Glomerular endothelial cell (primary cell): ENCODE measurements at regions not wholly inside any gene's neighbourhood (a gene's known extent, or its start where the extent isn't known, plus 50 kb on each side); places are given as distances from the start of the nearest gene placed in this dataset.
"Not testable (repeated sequence)": the region's sequence is repeated elsewhere in the genome, so short reads cannot be mapped to it uniquely, and the experiment has no call there.

Experiments used
- DNase-seq: peaks from one replicate; pipeline ENCODE4 v3.0.0-alpha.2; 2011; ENCODE audit warnings: low read depth, low spot score; ENCODE audit errors: extremely low read depth

DNA sequence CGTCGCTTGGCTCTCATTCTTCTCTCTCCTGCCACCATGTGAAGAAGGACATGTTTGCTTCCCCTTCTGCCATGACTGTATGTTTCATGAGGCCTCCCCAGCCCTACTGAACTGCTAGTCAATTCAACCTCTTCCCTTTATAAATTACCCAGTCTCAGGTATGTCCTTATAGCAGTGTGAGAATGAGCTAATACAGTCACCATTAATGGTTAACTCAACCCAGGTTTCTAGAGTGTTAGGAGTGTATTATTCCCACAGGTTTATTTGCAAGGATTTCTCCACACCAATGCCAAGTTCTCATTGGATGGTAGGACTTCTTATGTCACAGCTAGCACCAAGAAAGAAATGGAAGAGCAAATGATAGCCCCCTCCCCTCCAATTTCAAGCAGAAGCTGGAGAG, 71.9 kb downstream of the DYNAP start:
- no peak for DNase-seq

GRCh38 chr18:54669701-54670100, 78.7 kb downstream of the DYNAP start:
- not testable (repeated sequence) for DNase-seq

- DNase-seq, result peak; percentile 36
Measured at GRCh38 chr18:54671291-54671881, 80.3 kb downstream of the DYNAP start.

DNA sequence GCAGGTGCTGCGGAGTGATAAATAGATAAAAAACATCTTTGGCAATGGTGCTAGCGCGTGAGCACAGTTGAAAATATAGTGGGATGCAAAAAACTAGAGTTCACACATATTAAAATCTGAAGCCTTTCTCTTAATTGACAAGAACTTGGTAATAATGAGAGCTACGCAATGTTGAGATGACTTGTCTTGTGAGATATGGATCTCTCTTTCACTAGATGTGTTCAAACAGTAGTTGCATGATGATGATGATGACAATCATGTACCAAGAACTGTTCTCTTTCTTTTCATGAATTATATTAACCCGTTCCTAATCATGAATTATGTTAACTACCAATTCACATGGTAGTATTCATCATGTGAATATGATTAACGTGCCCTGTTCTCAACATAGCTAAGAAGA, 81.1 kb downstream of the DYNAP start:
- no peak for DNase-seq

DNA sequence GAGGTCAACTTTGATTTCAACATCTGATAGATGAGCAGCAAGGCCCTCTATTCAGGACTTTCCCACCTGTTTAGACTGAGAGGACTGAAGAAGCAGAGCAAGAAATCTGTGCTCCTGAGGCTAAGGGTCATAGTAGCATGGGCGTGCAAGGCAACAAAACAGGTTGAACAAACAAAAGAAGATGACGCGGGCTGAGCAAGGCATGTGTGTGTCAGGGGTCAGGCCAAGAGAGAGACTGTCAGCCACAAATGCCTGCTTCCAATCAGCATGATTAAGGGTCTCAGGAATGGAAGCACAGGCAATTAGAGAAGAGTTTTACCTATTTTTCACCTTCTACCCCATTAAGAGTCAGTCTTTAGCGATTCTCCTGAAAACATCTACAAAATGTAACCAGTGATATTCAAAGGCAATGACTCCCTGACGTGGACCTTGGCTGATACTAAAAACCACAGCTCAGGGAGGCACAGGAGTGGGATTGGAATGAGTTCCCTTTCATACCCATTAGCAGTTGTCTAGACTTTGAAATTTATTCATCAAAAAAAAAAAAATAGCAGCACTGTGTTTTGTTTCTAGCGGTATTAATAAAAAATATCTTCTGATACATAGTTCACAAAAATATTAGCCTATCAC, 81.9 kb downstream of the DYNAP start:
- DNase-seq, result no peak

GRCh38 chr18:54673936-54674335, 82.9 kb downstream of the DYNAP start:
- no peak for DNase-seq

DNA sequence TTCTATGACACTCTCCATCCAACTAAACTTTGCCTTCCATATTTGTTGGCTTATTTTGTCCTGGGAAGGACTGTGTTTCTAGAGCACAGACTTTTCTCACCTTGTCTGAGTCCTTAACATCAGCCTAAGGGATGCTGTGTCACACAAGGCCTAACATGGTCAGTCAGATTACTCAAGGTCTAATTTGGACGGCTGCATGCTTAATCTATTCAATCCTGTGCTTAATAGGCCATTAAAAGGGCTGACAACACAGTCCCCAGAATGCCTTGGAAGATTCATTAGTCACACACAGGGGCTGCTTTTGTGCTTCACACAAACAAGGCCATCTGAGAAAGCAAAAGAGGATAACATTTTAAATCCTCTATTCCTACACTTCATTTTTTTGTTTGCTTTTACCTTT, 84.0 kb downstream of the DYNAP start:
- no peak for DNase-seq

DNA sequence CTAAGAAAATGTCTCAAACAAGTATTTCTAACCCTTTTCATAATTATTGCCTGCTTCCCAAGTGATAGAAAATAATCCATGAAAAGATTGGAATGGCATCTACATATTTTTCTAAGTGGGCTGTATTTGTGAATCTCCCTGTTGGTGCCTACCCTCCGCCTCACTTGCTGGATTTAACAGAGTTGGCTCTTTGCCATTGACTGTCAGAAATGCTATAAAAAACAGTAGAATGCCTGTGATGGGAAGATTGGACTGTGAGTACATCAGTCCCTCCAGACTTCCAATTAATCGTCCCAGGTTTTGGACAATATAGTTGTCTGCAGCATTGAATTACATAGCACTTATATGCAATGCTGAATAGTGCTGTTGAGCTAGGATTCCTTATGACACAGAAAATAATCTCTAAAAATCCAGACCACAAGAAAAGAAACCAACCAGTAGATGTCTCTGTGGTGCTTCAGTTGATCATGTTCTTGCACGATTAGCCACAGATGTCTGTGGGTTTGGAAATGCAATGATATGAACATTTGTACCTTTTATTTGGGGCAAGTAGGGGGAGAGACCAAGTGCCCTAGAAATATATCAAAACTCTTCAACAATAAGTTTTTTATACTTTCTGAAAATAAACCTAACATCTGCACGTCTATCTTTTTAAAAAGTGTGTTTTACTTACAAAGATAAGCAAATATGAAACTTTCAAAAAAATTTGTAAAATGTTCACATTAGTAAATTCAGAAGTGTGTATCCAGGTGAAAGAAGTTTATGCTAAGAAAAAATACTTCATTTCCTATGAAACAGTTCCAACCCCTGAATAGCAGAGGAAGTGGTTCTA, 88.5 kb downstream of the DYNAP start:
- DNase-seq, result peak; percentile 70

GRCh38 chr18:54684784-54685183, 93.7 kb downstream of the DYNAP start:
- DNase-seq, result no peak

- DNase-seq, result no peak
Measured at GRCh38 chr18:54689319-54689718, 98.3 kb downstream of the DYNAP start.

DNA sequence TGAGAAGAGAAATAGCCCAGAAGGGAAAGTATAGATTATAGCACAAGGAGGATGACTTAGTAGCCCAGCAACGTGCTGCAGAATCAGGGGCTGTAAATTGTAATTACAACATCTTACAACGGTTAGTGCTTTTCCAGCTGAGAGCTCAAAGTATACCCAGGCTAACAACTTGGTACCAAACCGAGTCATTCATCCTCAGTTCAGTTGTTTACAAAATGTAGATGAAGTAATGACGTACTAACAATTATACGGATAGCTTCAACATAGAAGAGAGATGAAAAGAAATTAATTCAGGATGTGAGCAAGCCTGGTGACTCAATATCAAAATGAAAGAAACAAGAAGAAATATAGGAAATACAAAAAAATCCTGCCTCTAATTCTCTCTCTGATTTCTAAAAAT, 99.2 kb downstream of the DYNAP start:
- no peak for DNase-seq

DNA sequence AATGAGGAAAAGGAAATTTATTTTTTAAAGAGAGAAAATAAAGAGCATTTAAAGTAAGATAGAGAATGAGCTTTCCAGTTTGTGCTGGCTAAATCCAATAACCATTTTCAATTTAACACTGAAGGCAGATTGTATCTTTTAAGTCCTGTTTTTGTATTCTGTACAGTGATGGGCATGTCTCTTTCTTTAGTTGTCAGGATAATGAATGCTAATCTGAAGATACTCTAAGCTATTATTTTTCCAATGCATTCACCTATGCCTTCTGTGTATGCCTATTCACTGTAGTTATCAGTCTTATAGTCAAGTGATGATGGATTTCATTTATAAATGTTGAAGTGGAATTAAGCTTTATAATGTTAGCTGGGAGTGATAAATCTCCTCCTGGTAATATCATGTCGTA, 101.4 kb downstream of the DYNAP start:
- DNase-seq, result no peak

GRCh38 chr18:54696616-54697293, 105.7 kb downstream of the DYNAP start:
- no peak for DNase-seq

DNA sequence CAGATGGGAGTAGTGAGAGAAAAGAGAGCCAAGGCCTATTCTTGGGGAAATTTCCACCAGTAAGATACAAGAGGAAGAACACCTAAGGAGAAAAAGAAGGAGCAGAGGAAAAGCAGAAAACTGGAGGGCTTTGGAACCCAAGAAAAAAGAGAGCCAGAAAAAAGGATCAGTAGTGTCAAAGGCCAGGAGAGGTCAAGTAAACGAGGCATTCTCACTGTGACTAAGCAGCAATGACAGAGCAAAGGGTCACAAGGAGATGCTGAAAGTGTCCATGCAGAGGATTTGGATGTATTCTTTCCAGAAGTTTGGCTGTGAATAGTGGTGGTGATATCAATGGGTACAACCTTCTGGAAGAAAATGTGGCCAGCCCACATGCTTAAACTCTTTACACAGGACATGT, 109.5 kb downstream of the DYNAP start:
- no peak for DNase-seq

DNA sequence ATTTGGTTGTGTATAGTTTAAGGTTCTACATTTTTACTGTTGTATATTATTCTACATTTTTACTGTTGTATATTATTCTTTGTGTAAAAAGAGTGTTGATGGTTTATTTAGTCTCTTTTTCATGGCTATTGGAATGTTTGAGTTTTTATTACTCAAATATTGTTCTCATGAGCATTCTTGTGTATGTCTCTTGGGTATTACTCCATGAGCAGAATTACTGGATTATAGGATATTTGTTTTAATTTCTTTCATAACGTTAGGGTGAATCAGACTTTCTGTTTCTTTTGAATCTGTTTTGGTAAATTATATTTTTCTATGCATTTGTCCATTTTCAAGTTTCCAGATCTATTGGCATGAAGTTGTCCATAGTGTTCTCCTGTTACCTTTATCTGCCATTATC, 111.6 kb downstream of the DYNAP start:
- DNase-seq, result no peak

DNA sequence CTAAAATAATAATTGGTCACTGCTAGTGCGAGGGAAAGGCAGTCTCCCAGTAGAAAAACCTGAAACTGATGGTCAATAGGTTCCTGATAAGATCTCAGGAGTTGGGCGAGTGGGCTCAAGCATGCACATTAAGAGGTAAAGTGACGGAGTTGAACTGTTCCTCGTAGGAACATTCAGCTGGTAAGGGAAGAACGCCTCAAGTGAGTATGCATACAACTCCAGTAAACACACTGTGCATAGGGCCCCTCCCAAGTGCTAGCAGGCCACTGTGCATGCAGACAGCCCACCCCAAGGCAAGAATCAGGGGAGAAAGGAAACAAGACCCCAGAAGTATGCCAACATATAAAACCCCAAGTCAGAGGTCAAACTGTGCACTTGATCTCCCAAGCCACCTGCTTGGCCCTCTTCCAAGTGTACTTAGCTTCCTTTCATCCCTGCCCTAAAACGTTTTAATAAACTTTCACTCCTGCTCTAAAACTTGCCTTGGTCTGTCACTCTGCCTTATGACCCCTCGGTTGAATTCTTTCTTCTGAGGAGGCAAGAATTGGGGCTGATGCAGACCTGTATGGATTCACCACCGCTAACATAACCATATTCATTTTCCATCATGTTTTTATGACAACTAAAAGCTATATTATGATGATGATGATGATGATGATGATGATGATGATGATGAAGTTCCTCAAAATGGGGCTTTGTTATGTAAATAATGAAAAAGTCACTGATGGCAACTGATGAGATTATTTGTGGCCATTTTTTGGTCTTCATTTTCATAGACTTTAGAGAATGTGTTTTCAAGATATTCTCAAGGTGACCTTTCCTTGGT, 118.0 kb upstream of the RAB27B start:
- DNase-seq, result no peak

GRCh38 chr18:54710900-54711281, 117.4 kb upstream of the RAB27B start:
- no peak for DNase-seq

GRCh38 chr18:54712306-54712705, 116.0 kb upstream of the RAB27B start:
- no peak for DNase-seq

DNA sequence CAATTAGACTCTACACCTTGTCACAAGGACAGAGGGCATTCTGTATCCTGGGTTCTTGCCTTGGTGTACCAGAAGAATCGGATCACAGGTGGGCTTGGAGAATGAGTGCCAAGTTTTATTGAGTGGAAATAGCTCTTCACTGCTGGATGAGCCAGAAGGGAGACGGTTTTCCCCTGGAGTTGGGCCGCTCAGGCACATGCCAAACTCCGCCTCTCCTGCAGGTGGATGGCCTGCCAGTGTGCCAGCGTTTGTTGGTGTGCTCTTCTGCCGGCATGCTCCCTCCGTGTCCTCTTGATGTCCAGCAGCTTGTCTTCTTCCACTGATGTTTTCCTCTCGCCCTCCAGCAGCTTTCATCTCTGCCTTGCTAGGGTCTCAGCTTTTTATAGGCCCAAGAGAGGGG, 115.5 kb upstream of the RAB27B start:
- no peak for DNase-seq

- no peak for DNase-seq
Measured at GRCh38 chr18:54713386-54713785, 114.9 kb upstream of the RAB27B start.

- no peak for DNase-seq
Measured at GRCh38 chr18:54714851-54715250, 113.4 kb upstream of the RAB27B start.
